GM20000 (cell line): ENCODE measurements at regions not wholly inside any gene's neighbourhood (a gene's known extent, or its start where the extent isn't known, plus 50 kb on each side); places are given as distances from the start of the nearest gene placed in this dataset.

Experiments used
- DNase-seq: peaks from one replicate; pipeline ENCODE4 v3.0.0; 2012; ENCODE audit warnings: low spot score
- CTCF ChIP-seq: IDR thresholded peaks from 2 replicates; pipeline ENCODE4 v1.5.1; 2012; ENCODE audit warnings: mild to moderate bottlenecking, control low read depth; ENCODE audit errors: extremely low read depth, missing control alignments

DNA sequence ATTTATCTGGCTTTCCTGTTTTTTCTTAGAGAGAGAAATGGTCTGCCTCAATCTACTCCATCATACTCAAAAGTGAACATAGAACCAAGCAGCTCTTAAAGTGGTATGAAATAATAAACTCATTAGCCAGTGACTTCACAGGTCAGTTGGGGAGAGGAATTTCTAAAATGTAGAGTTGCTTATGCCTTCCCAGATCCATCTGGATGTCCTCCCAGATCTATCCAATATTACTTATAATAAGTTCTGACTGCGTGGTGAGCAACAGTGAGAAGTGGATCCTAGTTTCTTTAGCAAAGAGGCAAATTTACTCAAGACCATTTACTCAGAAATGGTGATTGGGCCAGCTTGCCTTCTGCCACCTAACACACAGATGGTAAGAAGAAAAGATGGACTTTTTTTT is 748.0 kb downstream of the PCDH18 start:
- DNase-seq: no peak
- no peak for TF ChIP-seq CTCF

DNA sequence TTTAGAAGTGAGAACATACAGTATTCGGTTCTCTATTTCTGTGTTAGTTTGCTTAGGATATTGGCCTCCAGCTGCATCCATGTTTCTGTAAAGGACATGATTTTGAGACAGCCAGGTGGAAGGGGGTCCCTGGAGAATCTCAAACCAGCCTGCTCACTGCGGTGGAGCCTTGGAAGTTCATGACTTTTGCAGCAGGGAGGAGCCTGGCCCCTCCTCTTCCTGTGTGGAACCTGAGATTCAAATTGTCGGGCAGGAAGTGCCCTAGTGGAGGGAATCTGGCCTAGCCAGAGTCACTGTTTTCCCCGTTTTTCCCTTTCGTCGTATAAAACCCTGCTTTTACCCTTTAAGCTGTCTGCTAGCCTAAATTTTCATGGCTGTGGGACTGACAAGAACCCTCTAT is 762.6 kb downstream of the PCDH18 start:
- no peak for TF ChIP-seq CTCF

GRCh38 chr4:136768925-136769275 is 763.4 kb downstream of the PCDH18 start:
- TF ChIP-seq CTCF: no peak
- no peak for DNase-seq

More for the DNA sequence above, 762.6 kb downstream of the PCDH18 start:
- DNase-seq: no peak

DNA sequence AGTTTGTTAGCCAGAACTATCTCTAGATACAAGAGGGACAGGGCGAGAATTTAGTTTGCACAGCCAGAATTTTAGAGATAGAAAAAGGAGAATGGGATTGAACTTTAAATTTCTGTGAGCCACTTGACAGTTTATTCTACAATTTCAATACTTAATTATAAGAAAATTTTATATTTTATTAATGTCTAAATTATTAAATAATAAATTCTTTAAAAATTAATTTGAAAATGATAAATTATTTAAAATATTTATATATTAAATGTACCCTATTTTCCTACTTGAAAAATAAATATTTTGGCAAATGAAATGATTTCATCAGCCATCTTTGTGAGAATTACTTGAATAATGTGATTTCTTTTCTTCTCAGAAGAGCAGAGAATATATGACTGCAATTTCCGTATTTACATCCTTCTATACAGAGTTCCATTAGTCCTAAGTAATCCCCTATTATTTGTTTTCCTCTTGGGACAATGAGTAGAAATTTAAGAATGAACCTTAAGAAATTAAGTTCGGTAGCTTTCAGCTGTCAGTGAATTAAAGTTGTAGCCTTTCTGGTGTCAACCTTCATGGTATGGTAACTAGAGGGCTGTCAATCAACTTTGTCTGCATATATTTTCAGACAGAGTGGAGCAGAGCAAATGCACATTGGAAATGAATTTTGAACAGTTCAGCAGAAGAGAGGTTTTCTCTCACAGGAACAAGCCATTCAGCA is 763.9 kb downstream of the PCDH18 start:
- no peak for TF ChIP-seq CTCF
- DNase-seq: no peak

DNA sequence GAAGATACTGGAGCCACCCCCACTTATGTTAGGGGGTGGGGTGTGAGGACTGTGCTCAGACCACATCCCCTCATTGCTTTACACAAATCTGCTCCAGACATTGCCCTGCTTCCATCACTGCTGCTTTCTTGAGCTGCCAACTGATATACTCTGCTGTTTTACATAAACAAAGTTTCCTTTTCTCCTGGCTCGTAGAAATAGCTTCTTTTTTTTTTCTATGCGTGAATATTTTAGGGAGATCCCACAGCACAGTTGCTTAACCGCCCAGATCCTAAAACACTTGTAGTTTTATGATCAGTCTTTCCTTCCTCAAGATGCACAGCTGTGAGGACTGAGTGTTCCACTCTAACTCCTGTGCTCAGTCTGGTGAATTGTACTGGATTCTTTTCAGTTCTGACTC is 768.4 kb downstream of the PCDH18 start:
- TF ChIP-seq CTCF: no peak

DNA sequence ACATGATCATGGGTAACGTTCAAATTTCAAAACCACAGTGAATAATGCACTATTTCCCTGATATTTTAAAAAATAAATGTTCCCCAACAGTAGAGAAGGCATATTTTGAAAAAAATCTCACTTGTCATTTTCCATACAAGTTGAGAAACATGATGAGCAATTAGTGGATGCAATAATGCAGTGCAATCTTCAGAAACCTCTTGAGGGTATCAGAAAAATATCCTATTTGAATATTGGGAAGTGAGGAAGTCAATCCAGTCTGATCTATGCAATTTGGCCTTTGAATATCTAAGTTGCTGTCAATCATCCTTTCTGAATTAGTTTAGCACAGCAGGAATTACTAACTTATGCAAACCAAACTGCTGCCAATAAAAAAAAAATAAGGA is 776.8 kb downstream of the PCDH18 start:
- no peak for DNase-seq
- no peak for TF ChIP-seq CTCF

More for the DNA sequence above, 768.4 kb downstream of the PCDH18 start:
- no peak for DNase-seq

DNA sequence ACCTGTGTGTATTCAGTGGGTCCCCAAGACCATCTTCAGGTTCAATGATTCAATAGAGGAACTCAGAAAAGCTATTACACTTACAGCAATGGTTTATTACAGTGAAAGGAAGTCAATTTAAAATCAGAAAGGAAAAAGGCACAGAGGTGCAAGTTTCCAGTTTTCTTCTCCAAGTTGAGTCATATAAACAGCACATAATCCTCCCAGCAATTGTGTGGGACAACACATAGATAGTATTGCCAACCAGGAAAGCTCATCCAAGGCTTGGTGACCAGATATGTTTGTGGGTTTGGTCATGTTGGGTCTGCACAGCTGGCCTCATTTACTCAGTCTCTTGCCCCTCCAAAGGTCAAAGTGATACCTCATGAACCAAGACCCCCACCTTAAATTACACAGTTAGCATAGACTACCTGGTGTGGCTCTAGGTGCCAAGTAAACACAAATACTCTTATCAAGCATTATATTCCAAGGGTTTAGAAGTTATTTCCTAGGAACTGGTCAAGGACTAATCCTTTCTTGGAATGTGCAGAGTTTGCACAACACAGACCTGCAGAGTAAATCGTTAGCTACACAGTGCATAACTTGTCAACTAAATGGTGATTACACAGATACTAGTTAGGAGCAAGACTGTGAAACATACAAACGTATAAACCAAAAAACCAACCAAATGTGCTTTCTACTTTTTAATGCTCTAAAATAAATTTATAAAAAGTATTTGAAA is 777.3 kb downstream of the PCDH18 start:
- no peak for DNase-seq
- no peak for TF ChIP-seq CTCF
